ENCODE measurements at regions not wholly inside any gene's neighbourhood (a gene's known extent, or its start where the extent isn't known, plus 50 kb on each side); places are given as distances from the start of the nearest gene placed in this dataset.
A peak's percentile ranks its signal among the peaks of the same experiment; 100 is the strongest.

DNA sequence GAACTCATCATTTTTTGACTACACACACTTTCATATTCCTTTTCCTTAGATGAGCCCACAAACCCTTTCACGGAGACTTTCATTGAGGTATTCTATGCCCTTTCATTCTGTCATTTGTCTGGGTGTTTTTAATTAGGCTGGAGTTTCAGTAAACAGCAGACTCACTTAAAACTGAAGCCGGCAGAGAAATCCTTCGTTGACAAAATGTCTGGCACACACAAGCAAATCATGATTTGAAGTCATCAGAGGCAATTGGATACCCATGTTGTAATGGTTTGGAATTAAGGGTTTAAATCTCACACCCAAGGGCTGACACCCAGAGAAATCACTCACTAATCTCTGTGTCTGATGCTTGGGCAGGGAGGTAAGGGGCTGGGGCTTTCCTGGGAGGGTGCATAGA lies 127.1 kb downstream of the EHF start:
- ATAC-seq, result no peak
- Mint-ChIP-seq H3K4me3 (no peak overlapping the region), H3K9me3 (no peaks in the 10 kb centered on the region), H3K4me1 (peaks cover 0 to 1% (median 0%) of the 10 kb centered on the region in 4 donors), H3K27me3 (peaks cover 6 to 29% (median 11%) of the 10 kb centered on the region in 5 donors), H3K36me3 (no peaks in the 10 kb centered on the region), H3K27ac (no peak overlapping the region)
- DNase-seq, result no peak
- POLR2A ChIA-PET, result no interaction called here

- Mint-ChIP-seq H3K36me3 (no peaks in the 10 kb centered on the region), H3K4me3 (no peak overlapping the region), H3K27ac (no peak overlapping the region), H3K27me3 (peaks cover 9 to 29% (median 11%) of the 10 kb centered on the region in 5 donors), H3K4me1 (peaks cover 0 to 1% (median 0%) of the 10 kb centered on the region in 4 donors), H3K9me3 (no peaks in the 10 kb centered on the region)
- POLR2A ChIA-PET, result no interaction called here
- ATAC-seq (no peak), DNase-seq (no peak)
These were observed 126.4 kb downstream of the EHF start for GRCh38 chr11:34747251-34747650.

GRCh38 chr11:34745195-34745594 lies 124.3 kb downstream of the EHF start:
- Mint-ChIP-seq H3K9me3 (no peaks in the 10 kb centered on the region), H3K4me1 (peaks cover 0 to 1% (median 0%) of the 10 kb centered on the region in 4 donors), H3K27me3 (peaks cover 7 to 24% (median 15%) of the 10 kb centered on the region in 5 donors), H3K36me3 (no peaks in the 10 kb centered on the region), H3K4me3 (no peak overlapping the region), H3K27ac (no peak overlapping the region)
- ATAC-seq, result no peak
- POLR2A ChIA-PET, result no interaction called here
- no peak for DNase-seq

GRCh38 chr11:34744511-34744910 lies 123.6 kb downstream of the EHF start:
- Mint-ChIP-seq H3K4me1 (peaks cover 0 to 1% (median 0%) of the 10 kb centered on the region in 4 donors), H3K27ac (no peak overlapping the region), H3K36me3 (no peaks in the 10 kb centered on the region), H3K27me3 (peaks cover 7 to 23% (median 19%) of the 10 kb centered on the region in 5 donors), H3K4me3 (no peak overlapping the region), H3K9me3 (no peaks in the 10 kb centered on the region)
- DNase-seq (no peak), ATAC-seq (no peak)
- POLR2A ChIA-PET, result no interaction called here

DNA sequence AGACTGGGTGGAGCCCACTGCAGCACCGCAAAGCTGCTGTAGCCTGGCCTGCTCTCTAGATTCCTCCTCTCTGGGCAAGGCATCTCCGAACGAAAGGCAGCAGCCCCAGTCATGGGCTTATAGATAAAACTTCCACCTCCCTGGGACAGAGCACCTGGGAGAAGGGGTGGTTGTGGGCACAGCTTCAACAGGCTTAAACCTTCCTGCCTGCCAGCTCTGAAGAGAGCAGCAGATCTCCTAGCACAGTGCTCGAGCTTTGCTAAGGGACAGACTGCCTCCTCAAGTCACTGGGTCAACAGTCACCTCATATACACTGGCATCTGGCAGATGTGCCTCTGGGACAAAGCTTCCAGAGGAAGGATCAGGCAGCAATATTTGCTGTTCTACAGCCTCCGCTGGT lies 117.3 kb downstream of the EHF start:
- H3K27me3 Mint-ChIP-seq, result peaks cover 20 to 56% (median 43%) of the 10 kb centered on the region in 5 donors
- no peaks in the 10 kb centered on the region for H3K4me1 Mint-ChIP-seq
- POLR2A ChIA-PET, result no interaction called here
- DNase-seq (no peak), ATAC-seq (no peak)
- H3K27ac Mint-ChIP-seq, result no peak overlapping the region
- H3K36me3 Mint-ChIP-seq, result peaks cover 0 to 7% (median 6%) of the 10 kb centered on the region in 3 donors
- H3K4me3 Mint-ChIP-seq, result no peak overlapping the region
- H3K9me3 Mint-ChIP-seq, result peaks cover 0 to 13% (median 7%) of the 10 kb centered on the region in 9 donors

DNA sequence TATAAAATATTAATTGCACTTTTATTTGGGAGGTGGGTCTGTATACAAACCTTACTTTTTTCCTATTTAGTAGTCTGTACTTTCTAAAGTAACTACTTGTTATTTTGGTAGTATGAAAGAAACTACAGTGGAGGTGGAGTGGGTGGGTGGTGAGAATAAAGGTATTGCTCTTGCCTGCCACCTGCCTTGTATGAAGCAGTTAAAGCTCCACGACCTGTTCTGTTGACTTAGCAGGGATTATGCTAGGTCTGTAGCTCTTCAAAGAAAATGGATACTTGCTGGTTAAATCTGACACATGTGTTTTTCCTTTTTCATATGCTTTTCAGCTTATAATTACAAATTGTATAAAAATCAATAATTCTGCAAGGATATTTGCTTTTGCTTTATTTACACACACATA lies 111.9 kb downstream of the EHF start:
- ATAC-seq, result no peak
- H3K4me3 Mint-ChIP-seq, result no peak overlapping the region
- peaks cover 0 to 8% (median 7%) of the 10 kb centered on the region in 3 donors for H3K36me3 Mint-ChIP-seq
- peaks cover 0 to 2% (median 0%) of the 10 kb centered on the region in 4 donors for H3K4me1 Mint-ChIP-seq
- peaks cover 16 to 57% (median 34%) of the 10 kb centered on the region in 5 donors for H3K27me3 Mint-ChIP-seq
- H3K9me3 Mint-ChIP-seq, result peaks cover 0 to 13% (median 7%) of the 10 kb centered on the region in 9 donors
- POLR2A ChIA-PET, result no interaction called here
- DNase-seq, result no peak
- H3K27ac Mint-ChIP-seq, result no peak overlapping the region

- peaks cover 0 to 4% (median 0%) of the 10 kb centered on the region in 3 donors for H3K36me3 Mint-ChIP-seq
- peaks cover 8 to 47% (median 27%) of the 10 kb centered on the region in 5 donors for H3K27me3 Mint-ChIP-seq
- no peak for DNase-seq
- no peak overlapping the region for H3K4me3 Mint-ChIP-seq
- peak overlapping the region in 1 of 10 donors; percentile 57 for H3K27ac Mint-ChIP-seq
- H3K9me3 Mint-ChIP-seq, result peaks cover 0 to 5% (median under 1%) of the 10 kb centered on the region in 9 donors
- ATAC-seq, result no peak
- POLR2A ChIA-PET, result no interaction called here
- peaks cover 0 to 2% (median 0%) of the 10 kb centered on the region in 4 donors for H3K4me1 Mint-ChIP-seq
These were observed 110.7 kb downstream of the EHF start for GRCh38 chr11:34731603-34732002.

DNA sequence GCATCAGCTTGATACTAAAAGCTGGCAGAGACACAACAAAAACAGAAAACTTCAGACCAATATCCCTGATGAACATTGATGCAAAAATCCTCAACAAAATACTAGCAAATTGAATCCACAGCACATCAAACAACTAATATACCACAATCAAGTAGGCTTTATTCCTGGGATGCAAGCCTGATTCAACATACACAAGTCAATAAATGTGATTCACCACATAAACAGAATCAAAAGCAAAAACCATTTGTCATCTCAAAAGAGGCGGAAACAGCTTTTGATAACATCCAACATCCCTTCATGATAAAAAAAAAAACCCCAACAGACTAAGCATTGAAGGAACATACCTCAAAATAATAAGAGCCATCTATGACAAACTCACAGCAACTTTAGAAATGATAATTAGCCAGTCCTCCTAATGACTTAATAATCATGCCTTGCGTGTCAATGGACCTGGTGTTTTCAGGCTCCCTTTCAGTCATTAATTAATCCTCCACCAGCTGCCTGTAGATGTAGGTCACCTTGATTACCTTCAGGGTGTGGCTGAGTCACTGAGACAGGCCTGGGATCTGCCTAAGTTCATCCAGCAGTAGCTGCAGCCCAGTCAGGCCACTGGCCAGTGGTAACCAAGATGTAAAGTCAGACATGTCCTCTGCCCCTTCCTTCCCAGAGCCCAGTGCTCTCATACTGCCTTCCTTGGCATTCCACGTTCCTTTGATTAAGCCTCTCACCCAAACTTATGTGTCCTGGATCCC lies 109.8 kb downstream of the EHF start:
- H3K36me3 Mint-ChIP-seq, result peaks cover 0 to 2% (median 0%) of the 10 kb centered on the region in 3 donors
- POLR2A ChIA-PET, result no interaction called here
- DNase-seq, result no peak
- H3K4me1 Mint-ChIP-seq, result peaks cover 0 to 2% (median 0%) of the 10 kb centered on the region in 4 donors
- no peaks in the 10 kb centered on the region for H3K9me3 Mint-ChIP-seq
- no peak overlapping the region for H3K27ac Mint-ChIP-seq
- H3K27me3 Mint-ChIP-seq, result peaks cover 5 to 38% (median 20%) of the 10 kb centered on the region in 5 donors
- H3K4me3 Mint-ChIP-seq, result no peak overlapping the region
- ATAC-seq, result no peak

DNA sequence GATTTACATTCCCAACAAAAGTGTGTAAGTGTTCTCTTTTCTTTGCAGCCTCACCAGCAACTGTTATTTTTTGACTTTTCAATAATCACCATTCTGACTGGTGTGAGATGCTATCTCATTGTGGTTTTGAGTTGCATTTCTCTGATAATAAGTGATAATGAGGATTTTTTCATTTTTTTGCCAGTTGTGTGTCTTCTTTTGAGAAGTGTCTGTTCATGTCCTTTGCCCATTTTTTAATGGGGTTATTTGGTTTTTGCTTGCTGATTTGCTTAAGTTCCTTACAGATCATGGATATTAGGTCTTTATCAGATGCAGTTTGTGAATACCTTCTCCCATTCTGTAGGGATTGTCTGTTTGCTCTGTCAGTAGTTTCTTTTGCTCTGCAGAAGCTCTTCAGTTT lies 107.7 kb downstream of the EHF start:
- POLR2A ChIA-PET, result no interaction called here
- no peak overlapping the region for H3K27ac Mint-ChIP-seq

GRCh38 chr11:34727228-34727737 lies 106.4 kb downstream of the EHF start:
- Mint-ChIP-seq H3K4me3 (no peak overlapping the region), H3K36me3 (peaks cover 0 to 9% (median 2%) of the 10 kb centered on the region in 3 donors), H3K9me3 (peaks cover 2 to 28% (median 15%) of the 10 kb centered on the region in 9 donors), H3K27me3 (peaks cover 5 to 33% (median 14%) of the 10 kb centered on the region in 5 donors), H3K27ac (no peak overlapping the region), H3K4me1 (peaks cover 0 to 2% (median 0%) of the 10 kb centered on the region in 4 donors)
- POLR2A ChIA-PET, result no interaction called here
- ATAC-seq, result no peak
- DNase-seq, result no peak

More for the DNA sequence above, 107.7 kb downstream of the EHF start:
- Mint-ChIP-seq H3K9me3 (peaks cover 0 to 19% (median 9%) of the 10 kb centered on the region in 9 donors), H3K27me3 (peaks cover 5 to 30% (median 17%) of the 10 kb centered on the region in 5 donors), H3K36me3 (peaks cover 0 to 9% (median 2%) of the 10 kb centered on the region in 3 donors), H3K4me3 (no peak overlapping the region), H3K4me1 (peaks cover 0 to 2% (median 0%) of the 10 kb centered on the region in 4 donors)
- ATAC-seq (no peak), DNase-seq (no peak)

- H3K27me3 Mint-ChIP-seq, result peaks cover 0 to 11% (median 5%) of the 10 kb centered on the region in 5 donors
These were observed 104.1 kb downstream of the EHF start for GRCh38 chr11:34724973-34725372.

GRCh38 chr11:34721646-34722045 lies 100.8 kb downstream of the EHF start:
- peaks cover 0 to 6% (median 4%) of the 10 kb centered on the region in 5 donors for H3K27me3 Mint-ChIP-seq
- no peak for ATAC-seq

More at GRCh38 chr11:34724973-34725372, 104.1 kb downstream of the EHF start:
- Mint-ChIP-seq H3K36me3 (peaks cover 0 to 9% (median 2%) of the 10 kb centered on the region in 3 donors), H3K4me3 (no peak overlapping the region), H3K9me3 (peaks cover 2 to 28% (median 15%) of the 10 kb centered on the region in 9 donors), H3K4me1 (no peaks in the 10 kb centered on the region), H3K27ac (no peak overlapping the region)
- POLR2A ChIA-PET, result no interaction called here
- DNase-seq (no peak), ATAC-seq (no peak)

DNA sequence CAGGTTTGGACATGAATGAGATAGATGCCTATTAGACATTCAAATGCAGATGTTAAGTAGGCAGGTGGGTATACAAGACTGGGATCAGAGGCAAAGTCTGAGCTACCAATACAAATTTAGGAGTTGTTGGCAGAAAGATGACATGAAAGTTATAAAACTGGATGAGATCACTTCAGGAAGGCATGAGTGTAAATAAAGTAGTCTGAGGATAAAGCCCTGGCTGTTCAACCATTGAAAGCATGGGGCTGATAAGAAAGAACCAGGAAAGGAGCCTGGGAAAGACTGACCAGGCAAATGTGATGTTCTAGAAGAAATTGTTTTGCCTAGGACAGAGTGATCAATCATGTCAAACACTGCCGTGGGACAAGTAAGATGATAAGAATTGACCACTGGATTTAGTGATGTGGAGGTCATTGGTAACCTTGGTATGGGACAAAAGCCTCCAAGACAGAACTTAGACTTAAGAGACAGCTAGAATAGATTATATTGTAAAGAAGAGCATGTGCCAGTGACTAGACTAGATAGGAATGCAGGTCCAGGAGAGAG lies 98.5 kb downstream of the EHF start:
- Mint-ChIP-seq H3K27ac (no peak overlapping the region), H3K4me1 (no peaks in the 10 kb centered on the region), H3K9me3 (peaks cover 4 to 20% (median 11%) of the 10 kb centered on the region in 9 donors), H3K36me3 (peaks cover 0 to 6% (median 0%) of the 10 kb centered on the region in 3 donors), H3K4me3 (no peak overlapping the region), H3K27me3 (peaks cover 0 to 16% (median 8%) of the 10 kb centered on the region in 5 donors)
- POLR2A ChIA-PET, result no interaction called here
- ATAC-seq, result no peak
- DNase-seq, result no peak

More at GRCh38 chr11:34721646-34722045, 100.8 kb downstream of the EHF start:
- no peaks in the 10 kb centered on the region for H3K4me1 Mint-ChIP-seq
- no peak overlapping the region for H3K4me3 Mint-ChIP-seq
- peaks cover 0 to 9% (median 0%) of the 10 kb centered on the region in 3 donors for H3K36me3 Mint-ChIP-seq
- no peak overlapping the region for H3K27ac Mint-ChIP-seq
- peaks cover 2 to 28% (median 15%) of the 10 kb centered on the region in 9 donors for H3K9me3 Mint-ChIP-seq
- POLR2A ChIA-PET, result no interaction called here
- no peak for DNase-seq

Measured in naive thymus-derived CD8-positive, alpha-beta T cell (primary cell).